SK-N-SH treated with all-trans-retinoic acid at 6 μM for 48 hours (cell line): ENCODE measurements at regions not wholly inside any gene's neighbourhood (a gene's known extent, or its start where the extent isn't known, plus 50 kb on each side); places are given as distances from the start of the nearest gene placed in this dataset.

Experiments
- BACH2 ChIP-seq: fragments of 250-450 bp; sonication (Bioruptor Pico); IDR thresholded peaks from 2 replicates; pipeline ENCODE4 v1.9.0; 2021; ENCODE audit warnings: mild to moderate bottlenecking, borderline replicate concordance
- ESRRG ChIP-seq: fragments of 250-450 bp; sonication (Bioruptor Pico); IDR thresholded peaks from 2 replicates; pipeline ENCODE4 v1.6.1; 2021; ENCODE audit warnings: mild to moderate bottlenecking
- GLIS3 ChIP-seq: fragments of 250-450 bp; sonication (Bioruptor Pico); IDR thresholded peaks from 2 replicates; pipeline ENCODE4 v1.5.0; 2020; ENCODE audit warnings: mild to moderate bottlenecking, moderate library complexity
- PATZ1 ChIP-seq: fragments of 250-450 bp; sonication (Bioruptor Pico); IDR thresholded peaks from 2 replicates; pipeline ENCODE4 v1.8.0; 2020; ENCODE audit warnings: mild to moderate bottlenecking, moderate library complexity, borderline replicate concordance
- RARB ChIP-seq: fragments of 250-450 bp; sonication (Bioruptor Pico); IDR thresholded peaks from 2 replicates; pipeline ENCODE4 v1.8.0; 2021; ENCODE audit warnings: mild to moderate bottlenecking, moderate library complexity
- SNAI2 ChIP-seq: fragments of 250-450 bp; sonication (Bioruptor Pico); IDR thresholded peaks from 2 replicates; pipeline ENCODE4 v1.5.0; 2020; ENCODE audit warnings: mild to moderate bottlenecking, moderate library complexity
- TCF4 ChIP-seq: fragments of 250-450 bp; sonication (Bioruptor Pico); IDR thresholded peaks from 2 replicates; pipeline ENCODE4 v1.8.0; 2021; ENCODE audit warnings: mild to moderate bottlenecking, moderate library complexity, borderline replicate concordance
- ZNF70 ChIP-seq: fragments of 450-650 bp; formaldehyde crosslinking; IDR thresholded peaks from 2 replicates; pipeline ENCODE4 v1.5.0; 2020; ENCODE audit warnings: mild to moderate bottlenecking, moderate library complexity
- TF ChIP-seq, protein P1 (sequence below): fragments of 250-450 bp; sonication (Bioruptor Pico); IDR thresholded peaks from 2 replicates; pipeline ENCODE4 v1.5.0; 2020; ENCODE audit warnings: mild to moderate bottlenecking, moderate library complexity
- TF ChIP-seq, protein P2 (sequence below): fragments of 250-450 bp; sonication (Bioruptor Pico); IDR thresholded peaks from 2 replicates; pipeline ENCODE4 v1.5.1; 2020; ENCODE audit warnings: low read depth, mild to moderate bottlenecking, moderate library complexity
- TF ChIP-seq, protein P3 (sequence below): fragments of 250-450 bp; sonication (Bioruptor Pico); IDR thresholded peaks from 2 replicates; pipeline ENCODE4 v1.5.1; 2021; ENCODE audit warnings: mild to moderate bottlenecking, moderate library complexity

DNA sequence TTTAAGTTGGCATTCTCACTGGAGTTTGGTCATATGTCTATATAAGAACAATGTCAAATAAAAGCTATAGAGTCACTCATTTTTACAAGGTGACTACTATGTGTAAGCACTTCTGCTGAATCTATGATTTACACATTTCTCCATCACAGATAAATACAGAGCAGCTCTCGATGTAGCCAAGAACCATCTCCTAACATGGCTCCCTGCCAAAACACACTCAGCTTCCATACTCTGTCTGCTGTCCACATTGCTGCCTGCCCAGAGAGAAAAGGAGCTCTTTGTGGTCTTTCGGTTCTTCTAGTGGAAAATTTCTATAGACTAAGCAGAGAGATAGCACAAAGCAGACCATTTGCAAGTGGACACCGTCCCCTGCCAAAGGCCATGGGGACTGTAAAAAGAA, 190.9 kb upstream of the KLF12 start:
- TF ChIP-seq ZNF70 (CRISPR knock-in tag) (no peak), PATZ1 (CRISPR knock-in tag) (no peak), SNAI2 (CRISPR knock-in tag) (no peak), RARB (no peak), ESRRG (CRISPR knock-in tag) (no peak), BACH2 (CRISPR knock-in tag) (no peak), GLIS3 (no peak), TCF4 (CRISPR knock-in tag) (no peak)
- TF ChIP-seq, protein P1, sequence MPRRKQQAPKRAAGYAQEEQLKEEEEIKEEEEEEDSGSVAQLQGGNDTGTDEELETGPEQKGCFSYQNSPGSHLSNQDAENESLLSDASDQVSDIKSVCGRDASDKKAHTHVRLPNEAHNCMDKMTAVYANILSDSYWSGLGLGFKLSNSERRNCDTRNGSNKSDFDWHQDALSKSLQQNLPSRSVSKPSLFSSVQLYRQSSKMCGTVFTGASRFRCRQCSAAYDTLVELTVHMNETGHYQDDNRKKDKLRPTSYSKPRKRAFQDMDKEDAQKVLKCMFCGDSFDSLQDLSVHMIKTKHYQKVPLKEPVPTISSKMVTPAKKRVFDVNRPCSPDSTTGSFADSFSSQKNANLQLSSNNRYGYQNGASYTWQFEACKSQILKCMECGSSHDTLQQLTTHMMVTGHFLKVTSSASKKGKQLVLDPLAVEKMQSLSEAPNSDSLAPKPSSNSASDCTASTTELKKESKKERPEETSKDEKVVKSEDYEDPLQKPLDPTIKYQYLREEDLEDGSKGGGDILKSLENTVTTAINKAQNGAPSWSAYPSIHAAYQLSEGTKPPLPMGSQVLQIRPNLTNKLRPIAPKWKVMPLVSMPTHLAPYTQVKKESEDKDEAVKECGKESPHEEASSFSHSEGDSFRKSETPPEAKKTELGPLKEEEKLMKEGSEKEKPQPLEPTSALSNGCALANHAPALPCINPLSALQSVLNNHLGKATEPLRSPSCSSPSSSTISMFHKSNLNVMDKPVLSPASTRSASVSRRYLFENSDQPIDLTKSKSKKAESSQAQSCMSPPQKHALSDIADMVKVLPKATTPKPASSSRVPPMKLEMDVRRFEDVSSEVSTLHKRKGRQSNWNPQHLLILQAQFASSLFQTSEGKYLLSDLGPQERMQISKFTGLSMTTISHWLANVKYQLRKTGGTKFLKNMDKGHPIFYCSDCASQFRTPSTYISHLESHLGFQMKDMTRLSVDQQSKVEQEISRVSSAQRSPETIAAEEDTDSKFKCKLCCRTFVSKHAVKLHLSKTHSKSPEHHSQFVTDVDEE (CRISPR knock-in tag), result no peak
- TF ChIP-seq, protein P2, sequence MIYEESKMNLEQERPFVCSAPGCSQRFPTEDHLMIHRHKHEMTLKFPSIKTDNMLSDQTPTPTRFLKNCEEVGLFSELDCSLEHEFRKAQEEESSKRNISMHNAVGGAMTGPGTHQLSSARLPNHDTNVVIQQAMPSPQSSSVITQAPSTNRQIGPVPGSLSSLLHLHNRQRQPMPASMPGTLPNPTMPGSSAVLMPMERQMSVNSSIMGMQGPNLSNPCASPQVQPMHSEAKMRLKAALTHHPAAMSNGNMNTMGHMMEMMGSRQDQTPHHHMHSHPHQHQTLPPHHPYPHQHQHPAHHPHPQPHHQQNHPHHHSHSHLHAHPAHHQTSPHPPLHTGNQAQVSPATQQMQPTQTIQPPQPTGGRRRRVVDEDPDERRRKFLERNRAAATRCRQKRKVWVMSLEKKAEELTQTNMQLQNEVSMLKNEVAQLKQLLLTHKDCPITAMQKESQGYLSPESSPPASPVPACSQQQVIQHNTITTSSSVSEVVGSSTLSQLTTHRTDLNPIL (CRISPR knock-in tag), result no peak
- TF ChIP-seq, protein P3, sequence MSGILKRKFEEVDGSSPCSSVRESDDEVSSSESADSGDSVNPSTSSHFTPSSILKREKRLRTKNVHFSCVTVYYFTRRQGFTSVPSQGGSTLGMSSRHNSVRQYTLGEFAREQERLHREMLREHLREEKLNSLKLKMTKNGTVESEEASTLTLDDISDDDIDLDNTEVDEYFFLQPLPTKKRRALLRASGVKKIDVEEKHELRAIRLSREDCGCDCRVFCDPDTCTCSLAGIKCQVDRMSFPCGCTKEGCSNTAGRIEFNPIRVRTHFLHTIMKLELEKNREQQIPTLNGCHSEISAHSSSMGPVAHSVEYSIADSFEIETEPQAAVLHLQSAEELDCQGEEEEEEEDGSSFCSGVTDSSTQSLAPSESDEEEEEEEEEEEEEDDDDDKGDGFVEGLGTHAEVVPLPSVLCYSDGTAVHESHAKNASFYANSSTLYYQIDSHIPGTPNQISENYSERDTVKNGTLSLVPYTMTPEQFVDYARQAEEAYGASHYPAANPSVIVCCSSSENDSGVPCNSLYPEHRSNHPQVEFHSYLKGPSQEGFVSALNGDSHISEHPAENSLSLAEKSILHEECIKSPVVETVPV (CRISPR knock-in tag), result no peak
